ENCODE measurements at regions not wholly inside any gene's neighbourhood (a gene's known extent, or its start where the extent isn't known, plus 50 kb on each side); places are given as distances from the start of the nearest gene placed in this dataset.
"Not testable (repeated sequence)": the region's sequence is repeated elsewhere in the genome, so short reads cannot be mapped to it uniquely, and the experiment has no call there.

- DNase-seq, result not testable (repeated sequence)
Measured at GRCh38 chr2:143837055-143837454, 682.9 kb downstream of the ZEB2 start.

- no peak for DNase-seq
Measured at GRCh38 chr2:143835481-143835880, 684.4 kb downstream of the ZEB2 start.

DNA sequence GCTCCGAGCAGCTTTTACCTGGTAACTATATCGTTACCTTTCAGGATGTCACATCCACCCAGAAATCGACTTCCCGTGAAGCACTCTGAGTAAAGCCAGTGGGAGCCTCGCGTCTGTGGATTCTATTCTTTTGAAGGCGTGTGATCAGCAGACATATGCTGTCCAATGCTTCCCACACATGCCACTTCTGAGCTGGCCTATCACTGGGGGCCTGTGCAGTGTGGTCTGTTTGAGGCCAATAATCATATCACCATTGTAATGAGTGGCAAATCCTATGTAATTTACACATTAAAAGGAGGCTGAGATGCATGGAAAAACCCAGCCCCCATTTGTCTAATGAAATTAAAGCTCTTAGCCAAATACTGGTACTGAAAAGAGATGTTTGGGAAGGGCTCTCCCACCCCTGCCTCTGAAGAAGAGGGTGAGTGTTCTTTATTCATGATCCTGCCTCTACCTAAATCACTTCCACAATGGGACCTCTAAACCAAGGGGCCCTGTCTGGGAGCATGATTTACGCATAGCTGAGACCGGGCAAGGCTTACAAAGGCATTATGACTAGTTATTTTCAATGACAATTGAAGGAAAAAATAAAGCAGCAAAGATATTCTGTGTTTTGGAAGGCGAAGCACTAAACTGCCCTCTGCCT lies 686.8 kb downstream of the ZEB2 start:
- no peak for DNase-seq

DNA sequence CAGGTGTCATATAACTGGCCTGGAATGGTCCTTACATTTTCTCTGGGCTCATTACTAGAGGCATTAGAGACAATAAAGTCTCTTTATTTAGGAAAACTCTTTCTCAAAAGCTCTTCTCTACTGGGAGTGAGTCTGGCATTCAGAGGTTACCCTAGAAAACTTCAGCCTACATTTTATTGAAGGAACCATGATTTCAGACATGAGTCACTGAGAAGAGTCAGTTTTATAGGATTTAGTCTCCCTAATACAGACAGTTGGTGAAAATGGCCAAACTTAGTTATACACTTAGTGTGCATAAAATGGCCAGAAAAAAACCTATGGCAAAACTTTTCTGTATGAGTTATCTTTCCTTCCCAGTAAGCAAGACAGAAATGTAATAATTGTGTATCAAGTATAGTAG lies 689.4 kb downstream of the ZEB2 start:
- DNase-seq, result no peak

GRCh38 chr2:143828763-143829537 lies 691.0 kb downstream of the ZEB2 start:
- no peak for DNase-seq

DNA sequence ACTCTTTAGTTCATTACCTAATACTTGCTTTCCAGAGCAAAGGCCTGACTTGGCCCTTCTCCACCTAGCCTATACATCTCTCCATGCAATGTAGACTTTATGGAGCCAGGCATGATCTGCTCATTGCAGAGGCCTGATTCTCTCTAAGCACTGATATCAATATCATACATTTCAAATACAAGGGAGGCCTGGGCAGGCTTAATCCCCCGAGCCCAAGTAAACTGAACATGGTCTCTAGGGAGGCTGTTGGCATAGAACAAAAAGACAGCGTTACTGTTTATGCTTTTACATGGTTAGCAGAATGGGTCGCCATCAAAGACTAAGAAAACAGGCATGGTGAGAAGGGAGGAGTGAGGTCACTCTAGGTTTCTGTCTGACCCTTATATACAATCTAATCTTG lies 695.1 kb downstream of the ZEB2 start:
- DNase-seq, result no peak

DNA sequence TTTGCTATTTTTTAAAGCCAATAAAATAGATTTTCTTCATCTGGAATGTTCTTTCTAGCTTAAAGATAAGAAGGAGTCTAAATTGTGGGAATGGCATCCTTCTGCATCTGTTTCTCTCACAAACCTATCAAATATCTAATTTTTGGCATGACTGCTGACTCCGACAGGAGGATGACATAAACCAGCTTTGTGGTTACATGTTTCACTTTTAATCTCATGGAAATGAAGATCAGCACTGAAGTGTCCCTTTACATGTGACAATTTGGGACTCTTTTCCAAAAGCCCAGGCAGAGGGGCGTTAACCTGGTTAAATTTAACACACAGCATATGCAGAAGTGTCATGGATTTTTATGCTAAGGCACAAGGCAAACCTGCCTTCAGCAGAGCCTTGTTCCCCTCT lies 694.7 kb downstream of the ARHGAP15 start:
- DNase-seq, result no peak

- DNase-seq, result no peak
Measured at GRCh38 chr2:143823296-143823695, 694.1 kb downstream of the ARHGAP15 start.

GRCh38 chr2:143822736-143823135 lies 693.5 kb downstream of the ARHGAP15 start:
- DNase-seq, result no peak

DNA sequence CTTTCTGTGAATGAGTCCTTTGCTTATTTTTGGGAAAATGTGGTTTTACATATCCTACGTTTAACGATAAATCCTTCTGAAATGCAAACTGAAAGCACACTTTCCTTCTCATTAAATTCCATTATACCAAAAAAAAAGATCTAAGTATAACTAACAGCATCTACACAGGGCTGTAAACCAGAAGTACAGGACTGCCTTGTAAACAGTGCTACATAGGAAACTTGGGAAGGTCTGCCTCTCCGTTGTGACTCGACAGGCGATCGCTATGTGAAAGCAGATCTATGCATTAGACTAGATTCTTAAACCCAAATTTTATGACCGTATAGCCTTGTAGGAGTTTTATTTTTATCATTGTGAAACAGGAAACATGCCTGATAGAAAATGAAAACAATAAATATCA lies 690.5 kb downstream of the ARHGAP15 start:
- no peak for DNase-seq

DNA sequence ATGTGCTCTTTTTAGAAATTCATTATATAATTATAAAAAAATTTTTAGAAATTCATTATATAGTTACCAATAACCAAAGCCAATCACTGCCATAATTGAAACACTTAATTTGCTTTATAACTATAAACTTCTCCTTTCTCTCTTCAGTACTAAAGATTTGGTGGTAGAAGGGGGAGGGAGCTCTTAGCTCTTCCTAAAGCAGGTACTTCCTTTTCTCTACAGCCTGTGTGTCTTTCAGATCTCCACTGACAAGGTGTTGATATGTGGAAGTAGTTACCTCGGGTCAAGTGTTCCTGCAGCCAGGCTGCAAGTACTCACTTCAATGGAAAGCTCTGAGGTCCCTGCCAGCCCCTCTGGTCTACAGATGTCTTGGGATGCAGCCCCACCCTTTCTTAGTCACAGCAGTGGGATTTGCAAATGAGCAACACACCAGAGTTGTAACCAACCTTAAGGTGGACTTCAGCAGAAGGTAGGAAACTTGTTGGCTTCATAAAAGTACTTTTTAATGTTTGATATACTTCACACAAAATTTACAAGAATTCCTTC lies 690.0 kb downstream of the ARHGAP15 start:
- no peak for DNase-seq

Measured in 8988T (cell line).